ENCODE measurements at regions not wholly inside any gene's neighbourhood (a gene's known extent, or its start where the extent isn't known, plus 50 kb on each side); places are given as distances from the start of the nearest gene placed in this dataset.

GRCh38 chr13:57030671-57031070, 110.0 kb upstream of the PRR20A start:
- ChIA-PET CTCF (ENCODE audit: partially characterized antibody) (interaction anchor here (0.6 to 1.4 kb wide), 4 partner anchors 10 to 24 kb away, joined by 3 to 4 read pairs (median 3); no protein-coding TSS in a partner anchor), POLR2A (ENCODE audit: partially characterized antibody) (no interaction called here)
- Histone ChIP-seq H2AK5ac (ENCODE audit: low read depth, low read length) (no peak overlapping the region), H4K91ac (replicated peaks; ENCODE audit: insufficient read length, low read length) (no peak overlapping the region), H4K20me1 (replicated peaks in 1 of 2; ENCODE audit: control insufficient read depth in 1 of 2, insufficient read depth in 2 of 2, low read length in 2 of 2) (no peaks in the 10 kb centered on the region), H3K18ac (ENCODE audit: extremely low read depth, low read length) (no peak overlapping the region), H2BK12ac (ENCODE audit: low read depth, low read length) (no peak overlapping the region), H4K8ac (ENCODE audit: extremely low read depth, insufficient read depth, low read length) (no peak overlapping the region), H3K9ac (replicated peaks in 1 of 4; ENCODE audit: extremely low read depth in 1 of 4, low read depth in 3 of 4, low read length in 3 of 4) (no peak overlapping the region), H4K5ac (ENCODE audit: insufficient read length, low read depth, low read length) (no peak overlapping the region), H3K36me3 (ENCODE audit: control insufficient read depth in 2 of 4, insufficient read depth in 4 of 4, low read length in 3 of 4) (no peaks in the 10 kb centered on the region), H3K79me2 (ENCODE audit: control insufficient read depth in 1 of 2, insufficient read depth in 2 of 2, low read length in 2 of 2) (no peaks in the 10 kb centered on the region), H3K14ac (ENCODE audit: insufficient read length) (no peak overlapping the region), H3K9me3 (ENCODE audit: insufficient read depth in 2 of 2, low read depth in 1 of 2, low read length in 1 of 2) (peaks cover 6 to 7% of the 10 kb centered on the region in 2 experiments; a peak in 3 of 4 replicates), H2BK5ac (ENCODE audit: low read depth, low read length) (no peak overlapping the region), H3K4me3 (ENCODE audit: extremely low read depth in 1 of 4, insufficient read depth in 2 of 4, low read depth in 3 of 4, low read length in 4 of 4) (no peak overlapping the region), H3K27ac (ENCODE audit: low read depth, low read length) (no peak overlapping the region), H2BK120ac (replicated peaks; ENCODE audit: low read depth, low read length) (no peak overlapping the region), H2BK20ac (ENCODE audit: low read length) (no peak overlapping the region), H3K4me2 (ENCODE audit: insufficient read depth in 1 of 2, low read depth in 2 of 2, low read length in 2 of 2) (no peak overlapping the region), H3K4ac (replicated peaks; ENCODE audit: insufficient read length, low read depth, low read length) (no peak overlapping the region), H3K56ac (replicated peaks; ENCODE audit: insufficient read length, low read depth, low read length) (no peak overlapping the region), H3K4me1 (replicated peaks in 1 of 4; ENCODE audit: control insufficient read depth in 3 of 4, insufficient read depth in 4 of 4, low read length in 3 of 4) (no peaks in the 10 kb centered on the region), H2BK15ac (ENCODE audit: low read length) (no peak overlapping the region), H3K27me3 (replicated peaks in 1 of 4; ENCODE audit: control insufficient read depth in 3 of 4, extremely low read depth in 1 of 4, insufficient read depth in 3 of 4, low read length in 3 of 4) (no peaks in the 10 kb centered on the region), H3K23me2 (ENCODE audit: low read depth, low read length) (no peaks in the 10 kb centered on the region), H3K23ac (ENCODE audit: insufficient read length) (no peak overlapping the region), H2AFZ (ENCODE audit: low read length) (no peak overlapping the region), H3K79me1 (ENCODE audit: low read depth, low read length) (no peaks in the 10 kb centered on the region)
- 92% methylated on average over 6 of the region's 6 CpGs; no CpG with 5 or more reads in 1 of the 2 experiments for WGBS, 2 experiments (ENCODE audit: extremely low coverage in 1 of 2, insufficient coverage in 1 of 2, insufficient read length in 1 of 2, insufficient replicate concordance in 2 of 2, low coverage in 1 of 2, low lambda C conversion rate in 2 of 2, missing lambda C conversion rate in 1 of 2)
- FAIRE-seq (no peak), DNase-seq (ENCODE audit: low read depth in 1 of 2, low spot score in 2 of 2) (no peak)
- TF ChIP-seq KDM5A (IDR thresholded peaks at IDR 0.05; ENCODE audit: low read length) (no peak), CTCF (IDR thresholded peaks at IDR 0.05; ENCODE audit: control extremely low read depth in 1 of 3, insufficient read depth in 1 of 3, low read depth in 1 of 3, low read length in 3 of 3) (peak in 1 of 3 experiments; percentile 20; a peak in 1 of 4 replicates), RAD21 (IDR thresholded peaks at IDR 0.05 in 1 of 2, conservative IDR thresholded peaks at IDR 0.05 in 1 of 2; ENCODE audit: low read depth in 2 of 2, low read length in 2 of 2) (peak in 1 of 2 experiments; percentile 24; a peak in 2 of 4 replicates)

All from H1 (cell line).